IMR-90 (cell line): ENCODE measurements at regions not wholly inside any gene's neighbourhood (a gene's known extent, or its start where the extent isn't known, plus 50 kb on each side); places are given as distances from the start of the nearest gene placed in this dataset.

ENCODE experiments used
- ATAC-seq: fragments of 200-7000 bp; cut with Tn5 transposase; 2 replicates; pipeline ENCODE4 v1.9.1; 2020; ENCODE audit warnings: low read depth, mild to moderate bottlenecking, moderate library complexity
- BruUV-seq: library from RNA; stranded (reverse); fragments of 400-500 nt; replicated peaks from 2 replicates; lab custom pipeline; 2021; lab: Mats Ljungman, UMichigan
- CTCF ChIA-PET: fragments of 300-600 bp; formaldehyde crosslinking; extraction: SDS; loops from one replicate; lab custom pipeline; 2021; ENCODE audit warnings: antibody characterized with exemption; lab: Yijun Ruan, JAX
- POLR2A ChIA-PET: fragments of 300-600 bp; sonication (Branson Sonifier 250); formaldehyde crosslinking; loops from one replicate; lab custom pipeline; 2022; ENCODE audit warnings: antibody characterized with exemption; ENCODE audit not compliant: unreplicated experiment; lab: Charles Lee
- DNase-seq: peaks from one replicate; pipeline ENCODE4 v3.0.0; 2013
- H2AFZ ChIP-seq: replicated peaks from 2 replicates; pipeline ENCODE3; 2013; ENCODE audit warnings: low read length, mild to moderate bottlenecking; ENCODE audit not compliant: poor library complexity
- H2AK5ac ChIP-seq: 2 replicates; pipeline ENCODE4 v1.6.1; 2013; ENCODE audit warnings: low read depth, low read length, inconsistent platforms
- H2AK9ac ChIP-seq: replicated peaks from 2 replicates; pipeline ENCODE3; 2013; ENCODE audit warnings: mild to moderate bottlenecking, low read depth, low read length, moderate library complexity; ENCODE audit not compliant: poor library complexity
- H2BK120ac ChIP-seq: 2 replicates; pipeline ENCODE4 v1.6.1; 2013; ENCODE audit warnings: low read depth, low read length, inconsistent platforms
- H2BK15ac ChIP-seq: 3 replicates; pipeline ENCODE4 v1.6.1; 2013; ENCODE audit warnings: low read depth, low read length, inconsistent platforms
- H2BK20ac ChIP-seq: 2 replicates; pipeline ENCODE4 v1.6.1; 2013; ENCODE audit warnings: low read depth, mild to moderate bottlenecking, inconsistent platforms, low read length, moderate library complexity
- H2BK5ac ChIP-seq: 2 replicates; pipeline ENCODE4 v1.6.1; 2013; ENCODE audit warnings: mild to moderate bottlenecking, low read depth, low read length, inconsistent platforms; ENCODE audit not compliant: poor library complexity, severe bottlenecking
- H3K14ac ChIP-seq: replicated peaks from 2 replicates; pipeline ENCODE4 v1.6.1; 2013; ENCODE audit warnings: low read depth, low read length, inconsistent platforms
- H3K18ac ChIP-seq: 2 replicates; pipeline ENCODE4 v1.6.1; 2013; ENCODE audit warnings: low read depth, low read length, control low read depth
- H3K23ac ChIP-seq: 2 replicates; pipeline ENCODE4 v1.6.1; 2013; ENCODE audit warnings: low read depth, low read length, inconsistent platforms
- H3K27ac ChIP-seq: 2 replicates; pipeline ENCODE4 v1.5.1; 2013; ENCODE audit warnings: mild to moderate bottlenecking, control low read depth, low read length; ENCODE audit not compliant: insufficient read depth
- H3K27me3 ChIP-seq: 2 replicates; pipeline ENCODE4 v1.6.1; 2013; ENCODE audit warnings: low read length; ENCODE audit not compliant: control insufficient read depth, insufficient read depth
- H3K36me3 ChIP-seq: 2 replicates; pipeline ENCODE4 v1.6.1; 2013; ENCODE audit warnings: low read length, mixed read lengths; ENCODE audit not compliant: control insufficient read depth, insufficient read depth
- H3K4ac ChIP-seq: 2 replicates; pipeline ENCODE4 v1.6.1; 2013; ENCODE audit warnings: low read depth, low read length, inconsistent platforms
- H3K4me1 ChIP-seq: 2 replicates; pipeline ENCODE4 v1.6.1; 2013; ENCODE audit warnings: low read length, mixed read lengths; ENCODE audit not compliant: control insufficient read depth, insufficient read depth
- H3K4me2 ChIP-seq: 2 replicates; pipeline ENCODE4 v1.6.1; 2013; ENCODE audit warnings: low read depth, mild to moderate bottlenecking, control low read depth, low read length, moderate library complexity
- H3K4me3 ChIP-seq: 2 replicates; pipeline ENCODE4 v1.5.1; 2013; ENCODE audit warnings: low read depth, mild to moderate bottlenecking, control low read depth, low read length, moderate library complexity; ENCODE audit not compliant: insufficient read depth
- H3K56ac ChIP-seq: 2 replicates; pipeline ENCODE4 v1.6.1; 2013; ENCODE audit warnings: low read length, inconsistent platforms; ENCODE audit not compliant: insufficient read depth; ENCODE audit errors: extremely low read depth
- H3K79me1 ChIP-seq, 2 experiments: 2 replicates each; pipeline ENCODE4 v1.6.1; 2013; ENCODE audit warnings: low read length in 2 of 2, inconsistent platforms in 1 of 2, low read depth in 1 of 2
- H3K9ac ChIP-seq: 2 replicates; pipeline ENCODE4 v1.6.1; 2013; ENCODE audit warnings: low read depth, low read length, control low read depth
- H3K9me1 ChIP-seq: 2 replicates; pipeline ENCODE4 v1.6.1; 2013; ENCODE audit warnings: low read length, inconsistent platforms; ENCODE audit not compliant: insufficient read depth
- H3K9me3 ChIP-seq: 2 replicates; pipeline ENCODE4 v1.6.1; 2013; ENCODE audit warnings: low read length; ENCODE audit not compliant: control insufficient read depth, insufficient read depth
- H4K20me1 ChIP-seq: 2 replicates; pipeline ENCODE4 v1.6.1; 2013; ENCODE audit warnings: low read length, inconsistent platforms; ENCODE audit not compliant: insufficient read depth
- H4K5ac ChIP-seq: 2 replicates; pipeline ENCODE4 v1.6.1; 2013; ENCODE audit warnings: mild to moderate bottlenecking, low read depth, low read length, control low read depth
- H4K8ac ChIP-seq, 2 experiments: 2 replicates each; pipeline ENCODE4 v1.6.1; 2013; ENCODE audit warnings: low read depth in 2 of 2, low read length in 2 of 2, control low read depth in 1 of 2, inconsistent platforms in 1 of 2
- H4K91ac ChIP-seq: 2 replicates; pipeline ENCODE4 v1.6.1; 2013; ENCODE audit warnings: low read depth, low read length, inconsistent platforms; ENCODE audit not compliant: insufficient read depth
- MAFK ChIP-seq: IDR thresholded peaks from 2 replicates; pipeline ENCODE4 v1.6.1; 2012; ENCODE audit warnings: low read depth, low read length, improper control_type of control experiment
- MAZ ChIP-seq: IDR thresholded peaks from 2 replicates; pipeline ENCODE4 v1.6.1; 2012; ENCODE audit warnings: low read depth, mild to moderate bottlenecking, low read length, improper control_type of control experiment, moderate library complexity, borderline replicate concordance
- NFE2L2 ChIP-seq: fragments of 150-350 bp; IDR thresholded peaks from 2 replicates; pipeline ENCODE4 v1.6.1; 2016; ENCODE audit warnings: low read depth, mild to moderate bottlenecking, low read length
- POLR2A ChIP-seq: IDR thresholded peaks from 2 replicates; pipeline ENCODE4 v1.6.1; 2012; ENCODE audit warnings: mild to moderate bottlenecking, low read depth, low read length
- RAD21 ChIP-seq: IDR thresholded peaks from 2 replicates; pipeline ENCODE4 v1.6.1; 2012; ENCODE audit warnings: low read length, improper control_type of control experiment
- SMC3 ChIP-seq: fragments of 150-350 bp; IDR thresholded peaks from 2 replicates; pipeline ENCODE4 v1.6.1; 2016; ENCODE audit warnings: low read depth, mild to moderate bottlenecking, antibody characterized with exemption, low read length, moderate library complexity
- WGBS, 2 experiments: methylation state at CpG; one replicate each; pipeline versions ENCODE4 v1.1.5 to v1.1.7; 2013; ENCODE audit warnings: missing lambda C conversion rate in 2 of 2; ENCODE audit not compliant: insufficient read length in 1 of 2; ENCODE audit errors: extremely low coverage in 2 of 2; 5-methylcytosine and 5-hydroxymethylcytosine counted together
- dilution Hi-C: fragments of 300-500 bp; cut with HindIII; formaldehyde crosslinking; loops from one replicate; pipeline ENCODE4 v1.14.3; 2018; ENCODE audit warnings: low sequenced_read_pairs; ENCODE audit not compliant: unreplicated experiment
- in situ Hi-C: fragments of 300-500 bp; cut with MboI; formaldehyde crosslinking; loops from 3 replicates; pipeline ENCODE4 v1.14.3; 2019; ENCODE audit warnings: low sequenced_read_pairs, inconsistent platforms, mixed read lengths
- intact Hi-C: fragments of 100-400 bp; cut with micrococcal nuclease; formaldehyde crosslinking; loops from 2 replicates; pipeline ENCODE4 v1.10.0; 2022
- TF ChIP-seq, protein P1 (sequence below): fragments of 150-350 bp; IDR thresholded peaks from 2 replicates; pipeline ENCODE4 v1.6.1; 2017; ENCODE audit warnings: mild to moderate bottlenecking, antibody characterized with exemption, low read length, low read depth
- TF ChIP-seq, protein P2 (sequence below): conservative IDR thresholded peaks from 2 replicates; pipeline ENCODE4 v1.5.1; 2012; ENCODE audit warnings: mild to moderate bottlenecking, low read depth, low read length, improper control_type of control experiment
- TF ChIP-seq, protein P3 (sequence below): fragments of 150-350 bp; IDR thresholded peaks from 2 replicates; pipeline ENCODE4 v1.6.1; 2016; ENCODE audit warnings: low read depth, mild to moderate bottlenecking, low read length, moderate library complexity, borderline replicate concordance

DNA sequence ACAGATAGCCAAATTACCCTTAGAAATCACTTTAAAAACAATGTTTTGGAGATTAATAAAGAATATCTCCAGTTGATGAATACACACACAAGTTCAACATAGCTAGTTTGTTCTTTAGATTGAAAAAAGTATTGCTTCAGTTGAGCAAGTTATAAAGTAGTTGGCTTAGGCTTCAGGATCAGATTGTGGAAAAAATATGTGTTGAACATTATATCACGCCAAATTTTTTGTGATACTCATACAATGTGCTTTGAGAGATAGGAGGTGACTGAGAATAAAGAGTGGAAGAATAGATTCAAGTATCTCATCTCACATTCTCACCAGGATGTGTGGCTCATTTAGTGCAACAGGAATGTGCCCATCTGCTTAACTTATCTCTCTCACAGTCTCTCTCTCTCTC, 553.3 kb downstream of the HTR7 start:
- TF ChIP-seq SMC3 (no peak), POLR2A (no peak), NFE2L2 (no peak), MAZ (no peak), MAFK (no peak), RAD21 (no peak)
- TF ChIP-seq, protein P1, sequence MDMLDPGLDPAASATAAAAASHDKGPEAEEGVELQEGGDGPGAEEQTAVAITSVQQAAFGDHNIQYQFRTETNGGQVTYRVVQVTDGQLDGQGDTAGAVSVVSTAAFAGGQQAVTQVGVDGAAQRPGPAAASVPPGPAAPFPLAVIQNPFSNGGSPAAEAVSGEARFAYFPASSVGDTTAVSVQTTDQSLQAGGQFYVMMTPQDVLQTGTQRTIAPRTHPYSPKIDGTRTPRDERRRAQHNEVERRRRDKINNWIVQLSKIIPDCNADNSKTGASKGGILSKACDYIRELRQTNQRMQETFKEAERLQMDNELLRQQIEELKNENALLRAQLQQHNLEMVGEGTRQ: no peak
- TF ChIP-seq, protein P2, sequence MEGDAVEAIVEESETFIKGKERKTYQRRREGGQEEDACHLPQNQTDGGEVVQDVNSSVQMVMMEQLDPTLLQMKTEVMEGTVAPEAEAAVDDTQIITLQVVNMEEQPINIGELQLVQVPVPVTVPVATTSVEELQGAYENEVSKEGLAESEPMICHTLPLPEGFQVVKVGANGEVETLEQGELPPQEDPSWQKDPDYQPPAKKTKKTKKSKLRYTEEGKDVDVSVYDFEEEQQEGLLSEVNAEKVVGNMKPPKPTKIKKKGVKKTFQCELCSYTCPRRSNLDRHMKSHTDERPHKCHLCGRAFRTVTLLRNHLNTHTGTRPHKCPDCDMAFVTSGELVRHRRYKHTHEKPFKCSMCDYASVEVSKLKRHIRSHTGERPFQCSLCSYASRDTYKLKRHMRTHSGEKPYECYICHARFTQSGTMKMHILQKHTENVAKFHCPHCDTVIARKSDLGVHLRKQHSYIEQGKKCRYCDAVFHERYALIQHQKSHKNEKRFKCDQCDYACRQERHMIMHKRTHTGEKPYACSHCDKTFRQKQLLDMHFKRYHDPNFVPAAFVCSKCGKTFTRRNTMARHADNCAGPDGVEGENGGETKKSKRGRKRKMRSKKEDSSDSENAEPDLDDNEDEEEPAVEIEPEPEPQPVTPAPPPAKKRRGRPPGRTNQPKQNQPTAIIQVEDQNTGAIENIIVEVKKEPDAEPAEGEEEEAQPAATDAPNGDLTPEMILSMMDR: no peak
- TF ChIP-seq, protein P3, sequence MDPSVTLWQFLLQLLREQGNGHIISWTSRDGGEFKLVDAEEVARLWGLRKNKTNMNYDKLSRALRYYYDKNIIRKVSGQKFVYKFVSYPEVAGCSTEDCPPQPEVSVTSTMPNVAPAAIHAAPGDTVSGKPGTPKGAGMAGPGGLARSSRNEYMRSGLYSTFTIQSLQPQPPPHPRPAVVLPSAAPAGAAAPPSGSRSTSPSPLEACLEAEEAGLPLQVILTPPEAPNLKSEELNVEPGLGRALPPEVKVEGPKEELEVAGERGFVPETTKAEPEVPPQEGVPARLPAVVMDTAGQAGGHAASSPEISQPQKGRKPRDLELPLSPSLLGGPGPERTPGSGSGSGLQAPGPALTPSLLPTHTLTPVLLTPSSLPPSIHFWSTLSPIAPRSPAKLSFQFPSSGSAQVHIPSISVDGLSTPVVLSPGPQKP: no peak
- ATAC-seq: no peak
- no peak overlapping the region for H3K18ac ChIP-seq

More for the DNA sequence above, 553.3 kb downstream of the HTR7 start:
- H2AK9ac ChIP-seq: no peak overlapping the region
- no peak overlapping the region for H3K4me2 ChIP-seq
- CTCF ChIA-PET: no interaction called here
- no peak overlapping the region for H3K4me3 ChIP-seq
- no peak overlapping the region for H2BK15ac ChIP-seq
- no peak overlapping the region for H4K5ac ChIP-seq
- no CpG with 5 or more reads among the region's 1 CpG for WGBS, 2 experiments
- H3K56ac ChIP-seq: no peak overlapping the region
- POLR2A ChIA-PET: no interaction called here
- peaks cover 2% of the 10 kb centered on the region; the same call in 1 of the 2 replicates for H3K4me1 ChIP-seq
- no peak overlapping the region for H2BK120ac ChIP-seq
- BruUV-seq: no TSS peak
- H3K27me3 ChIP-seq: no peaks in the 10 kb centered on the region; the same call in 1 of the 2 replicates
- no peak overlapping the region for H3K14ac ChIP-seq
- no peaks in the 10 kb centered on the region for H4K20me1 ChIP-seq
- DNase-seq: no peak
- H4K8ac ChIP-seq: no peak overlapping the region
- no peak overlapping the region for H2AFZ ChIP-seq
- H3K27ac ChIP-seq: no peak overlapping the region
- no peaks in the 10 kb centered on the region for H3K9me1 ChIP-seq
- no peak overlapping the region for H3K4ac ChIP-seq
- intact Hi-C loops: no loop called here
- H2BK20ac ChIP-seq: no peak overlapping the region
- no peaks in the 10 kb centered on the region for H3K9me3 ChIP-seq
- no peaks in the 10 kb centered on the region for H3K36me3 ChIP-seq
- in situ Hi-C loops: no loop called here
- no peaks in the 10 kb centered on the region for H3K79me1 ChIP-seq
- no peak overlapping the region for H3K23ac ChIP-seq
- no peak overlapping the region for H2AK5ac ChIP-seq
- no peak overlapping the region for H2BK5ac ChIP-seq
- H3K9ac ChIP-seq: no peak overlapping the region
- dilution Hi-C loops: no loop called here
- no peak overlapping the region for H4K91ac ChIP-seq
